Upper lobe of left lung (tissue), 4 donors: ENCODE measurements at regions not wholly inside any gene's neighbourhood (a gene's known extent, or its start where the extent isn't known, plus 50 kb on each side); places are given as distances from the start of the nearest gene placed in this dataset.

Experiments used
- CTCF ChIP-seq, 6 experiments: fragments of 450-650 bp in 4 of 6; fragments of 200-600 bp in 2 of 6; sonication (generic) in 2 of 6; IDR thresholded peaks; one replicate each; pipeline ENCODE4 v1.5.1; 2016 to 2019; ENCODE audit warnings: antibody characterized with exemption in 6 of 6
- POLR2AphosphoS5 ChIP-seq, 2 donors: sonication (generic); formaldehyde crosslinking; IDR thresholded peaks; one replicate each; pipeline ENCODE4 v1.5.1; 2017; ENCODE audit warnings: antibody characterized with exemption in 2 of 2

DNA sequence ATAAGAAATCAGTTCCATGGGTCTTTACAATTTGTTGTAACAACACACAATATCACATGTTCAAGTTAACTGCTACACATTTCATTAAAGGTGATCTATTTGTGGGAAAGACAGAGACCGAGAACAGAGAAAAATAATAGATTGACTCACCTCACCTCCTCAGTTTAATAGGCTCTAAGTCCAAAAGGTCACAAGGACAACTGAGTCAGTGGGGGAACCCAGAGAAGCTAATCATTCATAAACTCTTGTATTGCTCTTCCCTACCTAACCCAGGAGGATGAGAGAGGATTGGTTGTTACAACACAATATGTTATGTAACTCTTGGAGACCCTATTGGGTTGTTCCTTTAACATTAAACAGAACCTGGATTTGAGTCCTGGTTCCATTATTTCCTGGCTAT lies 72.2 kb upstream of the CRY1 start:
- TF ChIP-seq CTCF (IDR thresholded peaks at IDR 0.05) (no peak), POLR2AphosphoS5 (IDR thresholded peaks at IDR 0.05) (no peak)
